ENCODE measurements at regions not wholly inside any gene's neighbourhood (a gene's known extent, or its start where the extent isn't known, plus 50 kb on each side); places are given as distances from the start of the nearest gene placed in this dataset.

- no peak overlapping the region for H3K27ac Mint-ChIP-seq (ENCODE audit: low read depth, unreplicated experiment)
- ChIA-PET CTCF (interaction anchor here (1.2 kb wide), 1 partner anchor 11 kb away, joined by 4 read pairs; no protein-coding TSS in a partner anchor), POLR2A (no interaction called here)
- BruUV-seq (replicated peaks) = no TSS peak
- no peak overlapping the region for H3K4me3 Mint-ChIP-seq (ENCODE audit: unreplicated experiment)
- H3K27me3 Mint-ChIP-seq (ENCODE audit: insufficient read depth, unreplicated experiment) = no peaks in the 10 kb centered on the region
- DNase-seq (ENCODE audit: unreplicated experiment) = no peak
- H3K9me3 Mint-ChIP-seq (ENCODE audit: unreplicated experiment) = no peaks in the 10 kb centered on the region
- H3K4me1 Mint-ChIP-seq (ENCODE audit: insufficient read depth, unreplicated experiment) = peaks cover 23% of the 10 kb centered on the region
- intact Hi-C loops (cut with micrococcal nuclease) = no loop called here
- no peaks in the 10 kb centered on the region for H3K36me3 Mint-ChIP-seq (ENCODE audit: insufficient read depth, unreplicated experiment)
- TF ChIP-seq CTCF (IDR thresholded peaks at IDR 0.05; ENCODE audit: unreplicated experiment) = no peak
Observed at GRCh38 chr11:86179646-86180064, 64.9 kb upstream of the EED start.

DNA sequence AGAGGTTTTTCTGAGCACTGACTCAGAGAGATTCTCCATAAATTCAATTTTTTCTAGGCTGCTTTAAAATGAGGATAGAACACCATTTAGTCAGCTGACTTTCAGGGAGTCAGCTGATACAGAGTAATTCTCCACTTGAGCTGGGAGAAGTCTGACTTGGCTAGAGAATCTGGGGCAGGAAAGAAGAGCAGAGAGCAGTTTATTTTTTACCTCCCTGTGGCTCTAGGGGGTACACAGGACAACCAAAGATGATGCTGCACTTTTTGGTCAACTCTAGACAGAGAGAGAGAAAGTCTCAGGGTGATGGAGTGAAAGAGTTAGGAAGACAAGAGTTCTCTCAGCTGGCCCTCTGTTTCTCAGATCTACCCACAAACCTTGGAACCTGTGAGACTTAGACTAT, 67.3 kb upstream of the EED start:
- Mint-ChIP-seq H3K4me1 (ENCODE audit: insufficient read depth, unreplicated experiment) (peaks cover 23% of the 10 kb centered on the region), H3K36me3 (ENCODE audit: insufficient read depth, unreplicated experiment) (no peaks in the 10 kb centered on the region), H3K9me3 (ENCODE audit: unreplicated experiment) (no peaks in the 10 kb centered on the region), H3K27me3 (ENCODE audit: insufficient read depth, unreplicated experiment) (no peaks in the 10 kb centered on the region), H3K4me3 (ENCODE audit: unreplicated experiment) (no peak overlapping the region), H3K27ac (ENCODE audit: low read depth, unreplicated experiment) (no peak overlapping the region)
- POLR2A ChIA-PET = interaction anchor here (0.6 to 1.3 kb wide), 2 partner anchors 19 to 109 kb away, joined by 4 to 6 read pairs; partner anchors contain the start of gene PICALM
- intact Hi-C loops (cut with micrococcal nuclease) = no loop called here
- CTCF ChIA-PET = interaction anchor here (0.6 to 1.6 kb wide), 4 partner anchors 17 to 817 kb away, joined by 3 to 7 read pairs (median 4); no protein-coding TSS in a partner anchor
- BruUV-seq (replicated peaks) = no TSS peak
- TF ChIP-seq CTCF (IDR thresholded peaks at IDR 0.05; ENCODE audit: unreplicated experiment) = no peak
- no peak for DNase-seq (ENCODE audit: unreplicated experiment)

DNA sequence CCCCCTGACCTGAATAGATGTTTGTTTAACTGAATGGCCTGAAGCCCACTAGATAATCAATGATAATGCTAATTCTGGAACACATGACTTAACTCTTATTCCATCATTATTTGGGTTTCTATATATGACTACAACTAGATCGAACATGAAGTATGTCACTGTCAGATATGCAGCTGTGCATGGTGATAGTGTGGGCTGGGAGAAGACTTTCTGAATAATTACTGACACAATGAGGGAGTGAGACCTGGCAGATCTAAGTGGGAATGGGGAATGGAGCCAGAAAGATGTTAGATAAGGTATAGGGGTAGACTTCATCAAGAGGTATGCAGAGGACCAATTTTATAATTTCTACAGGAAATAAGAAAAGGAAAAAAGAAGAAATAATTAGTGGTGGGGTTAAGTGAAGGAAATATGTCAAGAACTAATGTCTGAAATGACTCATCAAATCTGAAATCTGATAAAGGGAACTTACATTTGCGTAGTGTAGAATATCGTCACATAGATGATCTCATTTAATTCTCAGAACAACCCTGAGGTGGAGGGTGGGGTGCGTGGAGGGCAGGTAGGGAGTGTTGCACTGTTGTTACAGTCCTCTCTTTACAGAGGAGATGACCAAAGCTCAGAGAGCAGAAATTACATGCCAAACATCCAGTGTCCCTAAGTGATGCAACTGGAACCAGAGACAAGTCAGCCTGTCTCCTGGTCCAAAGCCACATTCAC, 68.2 kb upstream of the EED start:
- H3K4me1 Mint-ChIP-seq (ENCODE audit: insufficient read depth, unreplicated experiment) = peaks cover 23% of the 10 kb centered on the region
- H3K4me3 Mint-ChIP-seq (ENCODE audit: unreplicated experiment) = no peak overlapping the region
- TF ChIP-seq CTCF (IDR thresholded peaks at IDR 0.05; ENCODE audit: unreplicated experiment) = no peak

DNA sequence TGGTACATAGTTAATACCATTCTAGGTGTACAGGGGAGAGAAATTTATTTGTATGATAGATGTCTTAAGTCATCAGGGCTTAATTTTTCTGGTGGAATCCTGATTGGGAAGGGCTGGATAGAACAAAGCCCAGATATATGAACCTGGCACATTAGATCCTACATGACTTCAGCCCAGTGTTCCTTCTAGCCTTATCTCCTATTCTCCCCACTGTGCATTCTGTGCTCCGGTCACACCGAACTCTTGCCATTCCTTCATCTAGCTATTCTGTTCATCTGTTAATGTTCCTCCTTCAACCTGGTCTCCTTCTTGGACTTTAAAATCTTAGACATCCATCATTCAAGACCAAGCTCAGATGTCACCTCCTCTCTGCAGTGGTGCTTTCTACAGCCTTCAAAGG, 68.9 kb upstream of the EED start:
- ChIA-PET CTCF (interaction anchor here (0.5 to 1.6 kb wide), 4 partner anchors 18 to 1792 kb away, joined by 3 to 7 read pairs (median 4); no protein-coding TSS in a partner anchor), POLR2A (interaction anchor here (0.9 to 4.0 kb wide), 2 partner anchors 14 to 331 kb away, joined by 3 to 44 read pairs; no protein-coding TSS in a partner anchor)
- no peak for DNase-seq (ENCODE audit: unreplicated experiment)
- no TSS peak for BruUV-seq (replicated peaks)
- Mint-ChIP-seq H3K36me3 (ENCODE audit: insufficient read depth, unreplicated experiment) (no peaks in the 10 kb centered on the region), H3K27me3 (ENCODE audit: insufficient read depth, unreplicated experiment) (no peaks in the 10 kb centered on the region), H3K9me3 (ENCODE audit: unreplicated experiment) (no peaks in the 10 kb centered on the region), H3K4me3 (ENCODE audit: unreplicated experiment) (no peak overlapping the region), H3K27ac (ENCODE audit: low read depth, unreplicated experiment) (no peak overlapping the region), H3K4me1 (ENCODE audit: insufficient read depth, unreplicated experiment) (peaks cover 23% of the 10 kb centered on the region)
- intact Hi-C loops (cut with micrococcal nuclease) = loop anchor here (1.0 kb wide), 1 partner anchor 106 kb away; the partner anchor contains the start of gene PICALM
- no peak for TF ChIP-seq CTCF (IDR thresholded peaks at IDR 0.05; ENCODE audit: unreplicated experiment)

More for the DNA sequence above, 68.2 kb upstream of the EED start:
- Mint-ChIP-seq H3K27me3 (ENCODE audit: insufficient read depth, unreplicated experiment) (no peaks in the 10 kb centered on the region), H3K36me3 (ENCODE audit: insufficient read depth, unreplicated experiment) (no peaks in the 10 kb centered on the region), H3K9me3 (ENCODE audit: unreplicated experiment) (no peaks in the 10 kb centered on the region), H3K27ac (ENCODE audit: low read depth, unreplicated experiment) (peak overlapping the region; percentile 85)
- BruUV-seq (replicated peaks) = no TSS peak
- intact Hi-C loops (cut with micrococcal nuclease) = loop anchor here (1.0 kb wide), 1 partner anchor 107 kb away; the partner anchor contains the start of gene PICALM
- CTCF ChIA-PET = interaction anchor here (0.6 to 1.6 kb wide), 7 partner anchors 14 to 818 kb away, joined by 3 to 7 read pairs (median 3); no protein-coding TSS in a partner anchor
- POLR2A ChIA-PET = interaction anchor here (1.3 to 4.0 kb wide), 2 partner anchors 15 to 108 kb away, joined by 4 to 44 read pairs; partner anchors contain the start of gene PICALM
- no peak for DNase-seq (ENCODE audit: unreplicated experiment)
